ENCODE measurements at regions not wholly inside any gene's neighbourhood (a gene's known extent, or its start where the extent isn't known, plus 50 kb on each side); places are given as distances from the start of the nearest gene placed in this dataset.

- Histone ChIP-seq H3K9me3 (ENCODE audit: low read depth, low read length, poor library complexity, severe bottlenecking) (no peaks in the 10 kb centered on the region), H3K4me3 (ENCODE audit: low read depth, low read length, poor library complexity, severe bottlenecking) (no peak overlapping the region), H3K36me3 (ENCODE audit: insufficient read depth, low read length, poor library complexity, severe bottlenecking) (no peaks in the 10 kb centered on the region), H3K27me3 (replicated peaks; ENCODE audit: insufficient read depth, low read depth, low read length, poor library complexity) (no peaks in the 10 kb centered on the region), H3K27ac (ENCODE audit: low read depth, low read length, poor library complexity, severe bottlenecking) (no peak overlapping the region), H3K4me1 (ENCODE audit: insufficient read depth, low read length, poor library complexity, severe bottlenecking) (no peaks in the 10 kb centered on the region)
- TF ChIP-seq EZH2 (IDR thresholded peaks at IDR 0.05; ENCODE audit: borderline replicate concordance, low read depth, low read length, poor library complexity, severe bottlenecking) = no peak
- TF ChIP-seq, protein P1, sequence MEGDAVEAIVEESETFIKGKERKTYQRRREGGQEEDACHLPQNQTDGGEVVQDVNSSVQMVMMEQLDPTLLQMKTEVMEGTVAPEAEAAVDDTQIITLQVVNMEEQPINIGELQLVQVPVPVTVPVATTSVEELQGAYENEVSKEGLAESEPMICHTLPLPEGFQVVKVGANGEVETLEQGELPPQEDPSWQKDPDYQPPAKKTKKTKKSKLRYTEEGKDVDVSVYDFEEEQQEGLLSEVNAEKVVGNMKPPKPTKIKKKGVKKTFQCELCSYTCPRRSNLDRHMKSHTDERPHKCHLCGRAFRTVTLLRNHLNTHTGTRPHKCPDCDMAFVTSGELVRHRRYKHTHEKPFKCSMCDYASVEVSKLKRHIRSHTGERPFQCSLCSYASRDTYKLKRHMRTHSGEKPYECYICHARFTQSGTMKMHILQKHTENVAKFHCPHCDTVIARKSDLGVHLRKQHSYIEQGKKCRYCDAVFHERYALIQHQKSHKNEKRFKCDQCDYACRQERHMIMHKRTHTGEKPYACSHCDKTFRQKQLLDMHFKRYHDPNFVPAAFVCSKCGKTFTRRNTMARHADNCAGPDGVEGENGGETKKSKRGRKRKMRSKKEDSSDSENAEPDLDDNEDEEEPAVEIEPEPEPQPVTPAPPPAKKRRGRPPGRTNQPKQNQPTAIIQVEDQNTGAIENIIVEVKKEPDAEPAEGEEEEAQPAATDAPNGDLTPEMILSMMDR (conservative IDR thresholded peaks at IDR 0.05; ENCODE audit: low read depth, low read length) = no peak
- intact Hi-C loops (cut with micrococcal nuclease; ENCODE audit: unreplicated experiment) = no loop called here
- no TSS peak for BruUV-seq (replicated peaks)
- DNase-seq (ENCODE audit: low spot score) = no peak
- CTCF ChIA-PET = no interaction called here
- POLR2A ChIA-PET (ENCODE audit: low non-redundant PET) = no interaction called here
Measured at GRCh38 chr2:234826681-234827080, 125.1 kb upstream of the SH3BP4 start.

DNA sequence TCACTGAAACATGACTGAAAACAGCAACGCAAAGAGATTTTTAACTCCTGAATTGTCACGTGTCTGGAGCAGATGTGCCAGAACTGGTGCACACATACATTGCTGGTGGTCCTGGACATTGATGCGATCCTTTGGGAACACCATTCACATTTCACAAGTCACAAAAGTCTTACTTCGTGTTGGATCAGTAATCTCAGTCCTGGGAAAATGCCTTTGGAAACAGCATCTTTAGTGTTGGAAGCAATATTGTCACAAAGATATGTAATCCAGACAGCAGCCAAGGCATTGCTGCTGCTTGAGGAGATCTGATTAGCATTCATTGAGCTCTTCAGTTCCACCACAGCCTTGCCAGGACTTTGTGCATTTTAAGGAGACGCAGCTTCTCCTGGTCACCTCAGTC is 126.2 kb upstream of the SH3BP4 start:
- ChIA-PET POLR2A (ENCODE audit: low non-redundant PET) (no interaction called here), CTCF (interaction anchor here (0.7 kb wide), 1 partner anchor 281 kb away, joined by 4 read pairs; no protein-coding TSS in a partner anchor)
- Histone ChIP-seq H3K36me3 (ENCODE audit: insufficient read depth, low read length, poor library complexity, severe bottlenecking) (no peaks in the 10 kb centered on the region), H3K4me1 (ENCODE audit: insufficient read depth, low read length, poor library complexity, severe bottlenecking) (no peaks in the 10 kb centered on the region), H3K27ac (ENCODE audit: low read depth, low read length, poor library complexity, severe bottlenecking) (no peak overlapping the region), H3K9me3 (ENCODE audit: low read depth, low read length, poor library complexity, severe bottlenecking) (no peaks in the 10 kb centered on the region), H3K27me3 (replicated peaks; ENCODE audit: insufficient read depth, low read depth, low read length, poor library complexity) (no peaks in the 10 kb centered on the region), H3K4me3 (ENCODE audit: low read depth, low read length, poor library complexity, severe bottlenecking) (no peak overlapping the region)
- intact Hi-C loops (cut with micrococcal nuclease; ENCODE audit: unreplicated experiment) = no loop called here
- no peak for DNase-seq (ENCODE audit: low spot score)
- no TSS peak for BruUV-seq (replicated peaks)
- no peak for TF ChIP-seq EZH2 (IDR thresholded peaks at IDR 0.05; ENCODE audit: borderline replicate concordance, low read depth, low read length, poor library complexity, severe bottlenecking)
- TF ChIP-seq, protein P1 (conservative IDR thresholded peaks at IDR 0.05; ENCODE audit: low read depth, low read length) = no peak

DNA sequence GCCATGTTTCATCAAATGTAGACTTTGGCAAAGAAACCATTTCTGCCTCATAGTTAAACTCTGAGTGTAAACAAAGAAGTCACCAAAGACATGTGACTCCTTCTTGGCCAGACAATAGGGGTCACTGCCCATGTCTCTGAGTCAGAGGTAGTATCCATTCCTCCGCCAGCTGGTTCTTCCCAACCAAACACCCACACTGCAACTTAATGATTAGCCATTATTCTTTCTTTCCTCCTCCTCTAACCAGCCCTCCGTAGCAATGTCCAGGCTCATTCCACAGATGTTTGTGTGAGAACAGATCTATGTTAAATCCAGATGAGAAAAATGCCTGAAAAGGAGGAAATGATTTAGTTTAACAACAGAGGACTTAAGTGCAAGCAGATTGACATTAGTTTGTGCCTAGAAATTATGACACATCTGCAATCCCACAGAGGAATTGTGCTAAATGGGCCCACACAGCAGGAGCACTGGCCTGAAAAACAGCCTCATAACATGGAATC is 127.9 kb upstream of the SH3BP4 start:
- Histone ChIP-seq H3K27me3 (replicated peaks; ENCODE audit: insufficient read depth, low read depth, low read length, poor library complexity) (no peaks in the 10 kb centered on the region), H3K4me3 (ENCODE audit: low read depth, low read length, poor library complexity, severe bottlenecking) (no peak overlapping the region), H3K4me1 (ENCODE audit: insufficient read depth, low read length, poor library complexity, severe bottlenecking) (no peaks in the 10 kb centered on the region), H3K27ac (ENCODE audit: low read depth, low read length, poor library complexity, severe bottlenecking) (no peak overlapping the region), H3K9me3 (ENCODE audit: low read depth, low read length, poor library complexity, severe bottlenecking) (no peaks in the 10 kb centered on the region), H3K36me3 (ENCODE audit: insufficient read depth, low read length, poor library complexity, severe bottlenecking) (no peaks in the 10 kb centered on the region)
- ChIA-PET POLR2A (ENCODE audit: low non-redundant PET) (no interaction called here), CTCF (no interaction called here)
- intact Hi-C loops (cut with micrococcal nuclease; ENCODE audit: unreplicated experiment) = no loop called here
- TF ChIP-seq, protein P1 (conservative IDR thresholded peaks at IDR 0.05; ENCODE audit: low read depth, low read length) = no peak
- no peak for TF ChIP-seq EZH2 (IDR thresholded peaks at IDR 0.05; ENCODE audit: borderline replicate concordance, low read depth, low read length, poor library complexity, severe bottlenecking)
- BruUV-seq (replicated peaks) = no TSS peak
- peak; percentile 53 for DNase-seq (ENCODE audit: low spot score)

Measured in A673 (cell line).